GM12874 (cell line): ENCODE measurements at regions not wholly inside any gene's neighbourhood (a gene's known extent, or its start where the extent isn't known, plus 50 kb on each side); places are given as distances from the start of the nearest gene placed in this dataset.

ENCODE experiments used
- TF ChIP-seq, protein P1 (sequence below): IDR thresholded peaks from 2 replicates; pipeline ENCODE4 v1.5.1; 2011; ENCODE audit warnings: low read depth, mild to moderate bottlenecking, control low read depth, low read length, moderate library complexity; ENCODE audit not compliant: insufficient read depth

DNA sequence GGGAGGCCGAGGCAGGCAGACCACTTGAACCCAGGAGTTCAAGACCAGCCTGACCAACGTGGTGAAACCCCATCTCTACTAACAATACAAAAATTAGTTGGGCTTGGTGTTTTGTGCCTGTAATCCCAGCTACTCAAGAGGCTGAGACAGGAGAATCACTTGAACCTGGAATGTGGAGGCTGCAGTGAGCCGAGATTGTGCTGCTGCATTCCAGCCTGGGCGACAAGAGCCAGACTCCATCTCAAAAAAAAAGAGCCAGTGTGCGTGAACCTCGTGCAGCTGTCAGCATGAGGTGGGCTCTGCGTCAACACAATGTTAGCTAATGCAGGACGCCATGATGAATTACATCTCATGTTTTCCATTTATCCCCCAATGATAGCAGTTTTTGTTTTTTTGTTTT lies 110.7 kb upstream of the SLC45A1 start:
- TF ChIP-seq, protein P1, sequence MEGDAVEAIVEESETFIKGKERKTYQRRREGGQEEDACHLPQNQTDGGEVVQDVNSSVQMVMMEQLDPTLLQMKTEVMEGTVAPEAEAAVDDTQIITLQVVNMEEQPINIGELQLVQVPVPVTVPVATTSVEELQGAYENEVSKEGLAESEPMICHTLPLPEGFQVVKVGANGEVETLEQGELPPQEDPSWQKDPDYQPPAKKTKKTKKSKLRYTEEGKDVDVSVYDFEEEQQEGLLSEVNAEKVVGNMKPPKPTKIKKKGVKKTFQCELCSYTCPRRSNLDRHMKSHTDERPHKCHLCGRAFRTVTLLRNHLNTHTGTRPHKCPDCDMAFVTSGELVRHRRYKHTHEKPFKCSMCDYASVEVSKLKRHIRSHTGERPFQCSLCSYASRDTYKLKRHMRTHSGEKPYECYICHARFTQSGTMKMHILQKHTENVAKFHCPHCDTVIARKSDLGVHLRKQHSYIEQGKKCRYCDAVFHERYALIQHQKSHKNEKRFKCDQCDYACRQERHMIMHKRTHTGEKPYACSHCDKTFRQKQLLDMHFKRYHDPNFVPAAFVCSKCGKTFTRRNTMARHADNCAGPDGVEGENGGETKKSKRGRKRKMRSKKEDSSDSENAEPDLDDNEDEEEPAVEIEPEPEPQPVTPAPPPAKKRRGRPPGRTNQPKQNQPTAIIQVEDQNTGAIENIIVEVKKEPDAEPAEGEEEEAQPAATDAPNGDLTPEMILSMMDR: no peak

DNA sequence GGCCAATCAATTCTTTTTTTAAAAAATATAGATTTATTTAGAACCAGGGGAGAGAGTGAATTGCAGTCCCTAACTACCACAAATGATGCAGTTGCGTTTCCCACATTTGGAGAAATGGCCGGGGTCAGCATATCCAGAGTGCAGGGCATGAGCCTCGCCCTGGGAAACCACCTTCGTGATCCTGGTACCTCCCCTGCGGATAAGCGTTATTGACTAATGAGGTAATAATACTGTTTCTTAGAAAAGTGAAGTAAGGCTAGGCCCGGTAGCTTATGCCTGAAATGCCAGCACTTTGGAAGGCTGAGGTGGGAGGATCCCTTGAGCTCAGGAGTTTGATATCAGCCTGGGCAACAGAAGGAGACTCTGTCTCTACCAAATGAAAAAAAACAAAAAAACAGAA lies 111.5 kb upstream of the SLC45A1 start:
- TF ChIP-seq, protein P1: no peak

DNA sequence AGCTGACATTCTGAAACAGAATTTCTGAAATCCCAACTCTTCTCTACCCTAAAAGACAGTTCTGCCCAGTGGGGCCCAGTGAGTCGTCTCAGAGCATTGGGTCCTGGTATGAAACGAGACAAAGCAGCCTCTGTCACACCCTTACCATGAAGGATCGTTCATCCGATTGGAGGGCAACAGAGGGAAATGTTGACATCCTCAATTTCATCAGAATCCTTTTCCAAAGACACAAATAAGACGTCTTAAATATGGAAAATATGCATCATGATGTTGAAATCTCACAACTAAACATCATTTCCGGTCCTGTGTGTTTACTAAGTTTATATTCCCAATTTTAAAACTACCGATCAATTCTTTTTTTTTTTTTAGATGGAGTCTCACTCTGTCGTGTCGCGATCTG lies 112.1 kb upstream of the SLC45A1 start:
- TF ChIP-seq, protein P1: no peak

DNA sequence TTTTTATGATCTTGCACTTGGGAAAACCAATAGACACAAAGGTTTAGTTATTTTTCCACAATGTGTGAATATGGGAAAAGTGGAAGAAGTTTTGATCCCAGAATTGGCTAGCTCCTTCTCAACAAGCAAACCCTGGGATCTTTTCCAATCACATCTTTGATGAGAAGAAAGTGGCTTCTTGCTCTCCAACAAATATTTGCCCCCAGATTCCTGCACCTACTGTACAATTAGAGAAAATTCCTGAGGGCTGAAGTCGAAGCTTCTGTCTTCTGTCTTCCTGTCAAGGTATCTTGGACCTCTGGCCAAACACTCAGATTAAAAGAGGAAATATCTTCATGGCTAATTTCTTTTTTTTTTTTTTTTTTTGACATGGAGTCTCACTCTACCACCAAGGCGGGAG lies 113.1 kb upstream of the SLC45A1 start:
- TF ChIP-seq, protein P1: no peak

DNA sequence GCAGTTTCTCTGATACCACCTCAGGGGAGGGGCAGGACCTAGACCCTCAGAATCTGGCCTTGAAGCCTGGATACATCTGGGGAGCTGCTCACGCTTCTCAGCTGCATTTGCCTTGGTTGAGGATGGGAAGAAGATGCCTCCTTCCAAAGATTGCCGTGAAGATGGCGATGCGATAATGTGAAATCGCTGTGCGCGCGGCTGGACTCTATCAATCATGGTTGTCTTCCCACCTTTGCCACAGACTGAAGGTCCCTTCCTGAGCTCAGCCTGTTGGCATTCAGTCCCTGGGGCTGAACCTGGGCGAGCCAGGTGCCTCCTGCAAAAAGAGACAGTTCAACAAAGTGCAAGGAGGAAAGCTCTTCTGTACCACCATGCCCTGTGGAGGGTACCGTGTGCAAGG lies 114.4 kb upstream of the SLC45A1 start:
- TF ChIP-seq, protein P1: no peak

DNA sequence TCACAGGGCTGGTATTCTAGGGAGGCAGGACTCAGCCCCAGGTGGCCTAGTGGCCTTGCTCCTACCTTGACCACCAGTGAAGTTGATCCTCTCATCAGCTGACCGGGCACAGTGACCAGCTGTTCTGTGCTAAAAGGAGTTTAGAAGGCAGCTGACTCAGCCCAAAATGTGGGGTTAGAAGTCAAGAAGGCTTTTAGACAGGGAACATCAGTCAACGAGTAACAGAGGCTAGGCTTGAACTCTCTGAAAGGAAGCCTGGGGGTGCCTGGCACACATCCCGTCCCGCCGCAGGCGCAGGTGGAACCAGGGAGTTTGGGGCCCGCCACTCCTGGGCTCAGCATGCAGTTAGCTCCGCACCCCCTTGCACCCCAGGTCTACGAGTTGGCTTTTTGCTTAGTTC lies 114.9 kb upstream of the SLC45A1 start:
- TF ChIP-seq, protein P1: no peak

DNA sequence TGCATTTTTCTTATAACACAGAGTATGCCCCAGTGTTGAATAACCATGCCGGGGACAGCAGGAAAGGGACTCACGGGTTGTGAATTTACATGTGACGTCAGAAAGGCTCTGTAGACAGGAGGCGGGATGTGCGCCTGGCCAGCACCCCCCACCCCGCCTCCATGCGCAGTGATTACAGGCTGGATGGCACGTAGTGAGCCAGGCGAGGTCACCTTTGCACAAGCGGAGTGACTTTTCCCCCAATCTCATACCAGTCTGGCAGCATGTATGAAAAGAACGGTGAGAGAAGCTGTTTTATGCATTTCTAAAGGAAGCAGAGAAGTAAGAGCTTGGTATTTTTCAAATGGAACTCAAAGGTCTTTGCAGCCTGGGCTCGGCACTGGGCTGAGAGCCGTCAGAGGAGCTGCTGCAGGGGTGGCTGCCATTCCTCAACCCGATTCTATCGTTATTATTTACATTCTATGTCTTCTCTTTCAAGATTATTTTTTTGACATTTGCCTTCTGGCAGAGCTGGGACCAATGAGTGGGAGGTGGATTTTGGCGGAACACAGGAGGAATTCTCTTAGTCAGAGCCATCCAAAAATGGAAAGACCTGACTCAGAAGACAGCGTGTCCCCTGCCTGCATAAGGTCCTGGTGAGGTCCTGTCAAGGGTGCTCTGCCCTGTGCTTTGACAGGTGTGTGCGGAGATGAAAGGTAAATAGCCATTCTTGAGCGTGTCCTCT lies 115.6 kb upstream of the SLC45A1 start:
- TF ChIP-seq, protein P1: no peak
